ENCODE measurements at regions not wholly inside any gene's neighbourhood (a gene's known extent, or its start where the extent isn't known, plus 50 kb on each side); places are given as distances from the start of the nearest gene placed in this dataset.

GRCh38 chr10:98332623-98333269, 64.8 kb upstream of the LOXL4 start:
- no peaks in the 10 kb centered on the region for H3F3A ChIP-seq (ENCODE audit: insufficient read depth, low read length)
- no peaks in the 10 kb centered on the region for H3K36me3 ChIP-seq (replicated peaks; ENCODE audit: insufficient read depth, low read length)
- no peak overlapping the region for H3K9ac ChIP-seq (ENCODE audit: low read length)
- H3K4me2 ChIP-seq (ENCODE audit: low read depth, low read length): no peak overlapping the region
- H3K9me2 ChIP-seq (replicated peaks; ENCODE audit: insufficient read depth, low read length): no peaks in the 10 kb centered on the region
- no peak overlapping the region for H3K4me3 ChIP-seq (ENCODE audit: low read length)
- no peaks in the 10 kb centered on the region for H4K20me1 ChIP-seq (ENCODE audit: insufficient read depth, low read length)
- DNase-seq: no peak
- no peaks in the 10 kb centered on the region for H3K27me3 ChIP-seq (replicated peaks; ENCODE audit: insufficient read depth, low read length)
- H3K79me2 ChIP-seq (ENCODE audit: low read length): no peaks in the 10 kb centered on the region
- no peak overlapping the region for H3K27ac ChIP-seq (ENCODE audit: low read length)
- H3K4me1 ChIP-seq (ENCODE audit: low read length): peaks cover 16% of the 10 kb centered on the region
- H3K9me3 ChIP-seq (replicated peaks; ENCODE audit: insufficient read depth, low read length): no peaks in the 10 kb centered on the region
- TF ChIP-seq CTCF (IDR thresholded peaks at IDR 0.05; ENCODE audit: low read length) (no peak), EZH2 (optimal IDR thresholded peaks at IDR 0.05; ENCODE audit: low read depth, low read length) (no peak), EZH2phosphoT487 (IDR thresholded peaks at IDR 0.05; ENCODE audit: low read length) (no peak)
- H2AFZ ChIP-seq (ENCODE audit: low read length): no peak overlapping the region

GRCh38 chr10:98331885-98332284, 63.9 kb upstream of the LOXL4 start:
- H3K27ac ChIP-seq (ENCODE audit: low read length): no peak overlapping the region
- H3K79me2 ChIP-seq (ENCODE audit: low read length): no peaks in the 10 kb centered on the region
- H3K4me2 ChIP-seq (ENCODE audit: low read depth, low read length): no peak overlapping the region
- no peaks in the 10 kb centered on the region for H3K27me3 ChIP-seq (replicated peaks; ENCODE audit: insufficient read depth, low read length)
- TF ChIP-seq EZH2phosphoT487 (IDR thresholded peaks at IDR 0.05; ENCODE audit: low read length): no peak
- peak; percentile 38 for TF ChIP-seq CTCF (IDR thresholded peaks at IDR 0.05; ENCODE audit: low read length)
- no peak overlapping the region for H3K9ac ChIP-seq (ENCODE audit: low read length)
- DNase-seq: no peak
- H3K4me1 ChIP-seq (ENCODE audit: low read length): peaks cover 10% of the 10 kb centered on the region; the same call in 1 of the 2 replicates
- no peaks in the 10 kb centered on the region for H3K9me2 ChIP-seq (replicated peaks; ENCODE audit: insufficient read depth, low read length)
- no peaks in the 10 kb centered on the region for H3K9me3 ChIP-seq (replicated peaks; ENCODE audit: insufficient read depth, low read length)
- no peak overlapping the region for H2AFZ ChIP-seq (ENCODE audit: low read length)
- H3K36me3 ChIP-seq (replicated peaks; ENCODE audit: insufficient read depth, low read length): no peaks in the 10 kb centered on the region
- H3F3A ChIP-seq (ENCODE audit: insufficient read depth, low read length): no peaks in the 10 kb centered on the region
- H3K4me3 ChIP-seq (ENCODE audit: low read length): no peak overlapping the region
- no peaks in the 10 kb centered on the region for H4K20me1 ChIP-seq (ENCODE audit: insufficient read depth, low read length)

- Histone ChIP-seq H3K9me2 (replicated peaks; ENCODE audit: insufficient read depth, low read length) (no peaks in the 10 kb centered on the region), H3K4me2 (ENCODE audit: low read depth, low read length) (no peak overlapping the region), H4K20me1 (ENCODE audit: insufficient read depth, low read length) (no peaks in the 10 kb centered on the region), H3K4me3 (ENCODE audit: low read length) (no peak overlapping the region), H3K36me3 (replicated peaks; ENCODE audit: insufficient read depth, low read length) (no peaks in the 10 kb centered on the region), H2AFZ (ENCODE audit: low read length) (no peak overlapping the region), H3K27ac (ENCODE audit: low read length) (no peak overlapping the region), H3K79me2 (ENCODE audit: low read length) (no peaks in the 10 kb centered on the region), H3K9me3 (replicated peaks; ENCODE audit: insufficient read depth, low read length) (no peaks in the 10 kb centered on the region), H3K27me3 (replicated peaks; ENCODE audit: insufficient read depth, low read length) (no peaks in the 10 kb centered on the region), H3K4me1 (ENCODE audit: low read length) (0 out of 2 replicates have a peak, but pooled peaks cover 4% of the 10 kb centered on the region), H3F3A (ENCODE audit: insufficient read depth, low read length) (no peaks in the 10 kb centered on the region), H3K9ac (ENCODE audit: low read length) (no peak overlapping the region)
- TF ChIP-seq CTCF (IDR thresholded peaks at IDR 0.05; ENCODE audit: low read length) (no peak), EZH2phosphoT487 (IDR thresholded peaks at IDR 0.05; ENCODE audit: low read length) (no peak), EZH2 (optimal IDR thresholded peaks at IDR 0.05; ENCODE audit: low read depth, low read length) (no peak)
- DNase-seq: no peak
These were observed 63.0 kb upstream of the LOXL4 start for GRCh38 chr10:98330987-98331386.
